GM20000 (cell line): ENCODE measurements at regions not wholly inside any gene's neighbourhood (a gene's known extent, or its start where the extent isn't known, plus 50 kb on each side); places are given as distances from the start of the nearest gene placed in this dataset.

Source experiments
- DNase-seq: peaks from one replicate; pipeline ENCODE4 v3.0.0; 2012; ENCODE audit warnings: low spot score
- CTCF ChIP-seq: IDR thresholded peaks from 2 replicates; pipeline ENCODE4 v1.5.1; 2012; ENCODE audit warnings: mild to moderate bottlenecking, control low read depth; ENCODE audit errors: extremely low read depth, missing control alignments

GRCh38 chr14:51386411-51386810, 146.4 kb downstream of the TMX1 start:
- no peak for TF ChIP-seq CTCF
- no peak for DNase-seq

GRCh38 chr14:51386983-51387735, 147.1 kb downstream of the TMX1 start:
- no peak for TF ChIP-seq CTCF
- no peak for DNase-seq

- DNase-seq = no peak
- no peak for TF ChIP-seq CTCF
Measured at GRCh38 chr14:51392416-51392815, 152.4 kb downstream of the TMX1 start.

- no peak for DNase-seq
- TF ChIP-seq CTCF = no peak
Measured at GRCh38 chr14:51394384-51394783, 154.3 kb downstream of the TMX1 start.

- no peak for TF ChIP-seq CTCF
- no peak for DNase-seq
Measured at GRCh38 chr14:51394804-51395203, 154.8 kb downstream of the TMX1 start.

GRCh38 chr14:51395361-51395849, 155.4 kb downstream of the TMX1 start:
- no peak for DNase-seq
- no peak for TF ChIP-seq CTCF

- TF ChIP-seq CTCF = no peak
- DNase-seq = no peak
Measured at GRCh38 chr14:51396222-51396815, 156.3 kb downstream of the TMX1 start.
